ENCODE measurements at regions not wholly inside any gene's neighbourhood (a gene's known extent, or its start where the extent isn't known, plus 50 kb on each side); places are given as distances from the start of the nearest gene placed in this dataset.

GRCh38 chr3:18771931-18772330 is 346.8 kb upstream of the SATB1 start:
- TF ChIP-seq POLR2A (IDR thresholded peaks at IDR 0.05): no peak
- no peak for TF ChIP-seq CTCF (IDR thresholded peaks at IDR 0.05)
